ENCODE measurements at regions not wholly inside any gene's neighbourhood (a gene's known extent, or its start where the extent isn't known, plus 50 kb on each side); places are given as distances from the start of the nearest gene placed in this dataset.

DNA sequence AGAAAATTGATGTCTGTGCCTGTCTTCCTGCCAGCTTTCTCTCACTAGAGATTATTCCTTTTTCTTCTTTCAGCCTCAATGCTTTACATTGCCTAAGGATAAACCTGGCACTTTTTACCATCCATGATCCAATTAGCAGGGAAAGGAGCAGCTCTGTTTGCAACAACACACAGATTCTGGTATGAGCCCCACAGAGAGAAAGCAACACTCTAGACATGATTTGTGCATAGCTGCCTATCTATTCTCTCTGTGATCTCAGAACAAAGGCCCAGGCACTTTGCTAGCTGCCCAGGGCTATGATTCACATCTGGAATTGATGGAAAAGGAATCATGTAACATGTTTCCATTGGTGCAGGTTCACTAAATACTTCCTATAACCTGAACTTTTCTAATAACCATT lies 685.0 kb downstream of the ETS1 start:
- Histone ChIP-seq H3K27ac (ENCODE audit: low read length) (no peak overlapping the region), H3K36me3 (replicated peaks; ENCODE audit: low read depth, low read length) (no peaks in the 10 kb centered on the region), H3K27me3 (ENCODE audit: low read depth, low read length) (no peaks in the 10 kb centered on the region), H3K9me3 (ENCODE audit: insufficient read depth, low read length) (no peaks in the 10 kb centered on the region), H2AFZ (ENCODE audit: low read depth, low read length) (no peak overlapping the region), H3K4me1 (ENCODE audit: low read length) (no peaks in the 10 kb centered on the region), H3K4me2 (ENCODE audit: low read length) (no peak overlapping the region), H3K79me2 (ENCODE audit: low read length) (no peaks in the 10 kb centered on the region), H3K9ac (ENCODE audit: low read length) (no peak overlapping the region), H4K20me1 (ENCODE audit: insufficient read depth, low read length) (no peaks in the 10 kb centered on the region), H3K4me3 (ENCODE audit: low read length) (no peak overlapping the region)
- TF ChIP-seq CTCF (IDR thresholded peaks at IDR 0.05; ENCODE audit: low read depth, low read length), result no peak
- no peak for TF ChIP-seq EZH2phosphoT487 (IDR thresholded peaks at IDR 0.05; ENCODE audit: low read depth)

DNA sequence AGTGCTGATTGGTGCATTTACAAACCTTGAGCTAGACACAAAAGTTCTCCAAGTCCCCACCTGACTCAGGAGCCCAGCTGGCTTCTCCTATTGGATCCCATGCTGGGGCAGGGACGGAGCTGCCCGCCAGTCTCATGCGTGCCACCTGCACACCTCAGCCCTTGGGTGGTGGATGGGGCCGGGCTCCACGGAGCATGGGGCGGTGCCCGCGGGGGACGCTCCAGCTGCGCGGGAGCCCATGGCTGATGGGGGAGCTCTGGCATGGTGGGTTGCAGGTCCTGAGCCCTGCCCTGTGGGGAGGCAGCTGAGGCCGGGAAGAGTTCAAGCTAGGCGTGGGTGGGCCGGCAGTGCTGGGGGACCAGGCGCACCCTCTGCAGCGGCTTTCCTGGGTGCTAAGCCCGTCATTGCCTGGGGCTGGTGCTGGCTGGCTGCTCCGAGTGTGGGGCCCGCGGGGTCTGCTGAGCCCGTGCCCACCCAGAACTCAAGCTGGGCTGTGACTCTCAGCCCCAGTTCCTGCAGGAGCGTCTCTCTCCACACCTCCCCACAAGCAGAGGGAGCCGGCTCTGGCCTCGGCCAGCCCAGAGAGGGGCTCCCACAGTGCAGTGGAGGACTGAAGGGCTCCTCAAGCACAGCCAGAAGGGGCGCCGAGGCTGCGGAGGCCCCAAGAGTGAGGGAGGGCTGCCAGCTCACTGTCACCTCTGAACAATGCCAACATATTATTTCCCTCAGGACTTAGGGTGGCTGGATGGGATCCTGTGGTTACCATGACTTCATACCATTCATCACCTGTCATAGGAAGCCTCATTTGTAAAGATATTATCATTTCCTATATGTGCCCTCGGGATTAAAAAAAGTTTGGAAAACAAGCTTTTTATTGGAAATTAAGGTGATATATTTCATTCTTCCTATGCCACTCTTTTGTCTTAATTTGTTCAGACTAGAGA lies 688.7 kb downstream of the ETS1 start:
- Histone ChIP-seq H2AFZ (ENCODE audit: low read depth, low read length) (no peak overlapping the region), H4K20me1 (ENCODE audit: insufficient read depth, low read length) (no peaks in the 10 kb centered on the region), H3K79me2 (ENCODE audit: low read length) (no peaks in the 10 kb centered on the region), H3K9me3 (ENCODE audit: insufficient read depth, low read length) (no peaks in the 10 kb centered on the region), H3K4me3 (ENCODE audit: low read length) (no peak overlapping the region), H3K27me3 (ENCODE audit: low read depth, low read length) (no peaks in the 10 kb centered on the region), H3K9ac (ENCODE audit: low read length) (no peak overlapping the region), H3K36me3 (replicated peaks; ENCODE audit: low read depth, low read length) (no peaks in the 10 kb centered on the region), H3K4me2 (ENCODE audit: low read length) (no peak overlapping the region), H3K27ac (ENCODE audit: low read length) (no peak overlapping the region), H3K4me1 (ENCODE audit: low read length) (no peaks in the 10 kb centered on the region)
- TF ChIP-seq EZH2phosphoT487 (IDR thresholded peaks at IDR 0.05; ENCODE audit: low read depth) (no peak), CTCF (IDR thresholded peaks at IDR 0.05; ENCODE audit: low read depth, low read length) (no peak)

- no peak overlapping the region for H3K9ac ChIP-seq (ENCODE audit: low read length)
- peaks cover 4% of the 10 kb centered on the region; the same call in 1 of the 2 replicates for H3K27me3 ChIP-seq (ENCODE audit: low read depth, low read length)
- H3K79me2 ChIP-seq (ENCODE audit: low read length), result no peaks in the 10 kb centered on the region
- no peaks in the 10 kb centered on the region for H3K9me3 ChIP-seq (ENCODE audit: insufficient read depth, low read length)
- H2AFZ ChIP-seq (ENCODE audit: low read depth, low read length), result no peak overlapping the region
- H3K27ac ChIP-seq (ENCODE audit: low read length), result no peak overlapping the region
- H3K36me3 ChIP-seq (replicated peaks; ENCODE audit: low read depth, low read length), result no peaks in the 10 kb centered on the region
- no peaks in the 10 kb centered on the region for H4K20me1 ChIP-seq (ENCODE audit: insufficient read depth, low read length)
- H3K4me1 ChIP-seq (ENCODE audit: low read length), result no peaks in the 10 kb centered on the region
- no peak overlapping the region for H3K4me2 ChIP-seq (ENCODE audit: low read length)
- no peak overlapping the region for H3K4me3 ChIP-seq (ENCODE audit: low read length)
- TF ChIP-seq EZH2phosphoT487 (IDR thresholded peaks at IDR 0.05; ENCODE audit: low read depth) (no peak), CTCF (IDR thresholded peaks at IDR 0.05; ENCODE audit: low read depth, low read length) (no peak)
Measured at GRCh38 chr11:127895776-127896175, 691.6 kb downstream of the ETS1 start.

DNA sequence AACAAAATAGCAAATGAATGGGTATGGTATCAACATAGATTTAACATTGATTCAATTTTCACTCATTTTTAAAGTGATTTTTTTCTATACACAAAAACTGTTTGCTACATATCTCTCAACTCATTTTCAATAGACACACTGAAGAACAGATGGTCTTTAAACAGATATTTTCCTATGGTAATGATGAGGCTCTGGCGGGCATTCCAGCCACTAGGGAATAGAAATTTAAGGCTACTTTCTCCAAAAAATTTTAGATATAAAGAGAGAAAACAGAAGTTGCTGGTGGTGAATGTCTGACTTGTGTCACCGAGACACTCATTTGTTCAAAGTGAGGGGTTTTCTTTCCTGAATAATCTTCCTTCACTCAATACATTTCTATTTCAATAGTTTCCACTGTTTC lies 693.0 kb downstream of the ETS1 start:
- no peaks in the 10 kb centered on the region for H3K9me3 ChIP-seq (ENCODE audit: insufficient read depth, low read length)
- no peaks in the 10 kb centered on the region for H3K4me1 ChIP-seq (ENCODE audit: low read length)
- H3K4me2 ChIP-seq (ENCODE audit: low read length), result no peak overlapping the region
- no peaks in the 10 kb centered on the region for H4K20me1 ChIP-seq (ENCODE audit: insufficient read depth, low read length)
- H3K36me3 ChIP-seq (replicated peaks; ENCODE audit: low read depth, low read length), result no peaks in the 10 kb centered on the region
- TF ChIP-seq CTCF (IDR thresholded peaks at IDR 0.05; ENCODE audit: low read depth, low read length) (no peak), EZH2phosphoT487 (IDR thresholded peaks at IDR 0.05; ENCODE audit: low read depth) (no peak)
- no peak overlapping the region for H3K9ac ChIP-seq (ENCODE audit: low read length)
- no peak overlapping the region for H3K27ac ChIP-seq (ENCODE audit: low read length)
- peaks cover 4% of the 10 kb centered on the region; the same call in 1 of the 2 replicates for H3K27me3 ChIP-seq (ENCODE audit: low read depth, low read length)
- no peak overlapping the region for H2AFZ ChIP-seq (ENCODE audit: low read depth, low read length)
- no peaks in the 10 kb centered on the region for H3K79me2 ChIP-seq (ENCODE audit: low read length)
- H3K4me3 ChIP-seq (ENCODE audit: low read length), result no peak overlapping the region

All from OCI-LY3 (cell line).